IPS-15b (cell line): ENCODE measurements at regions not wholly inside any gene's neighbourhood (a gene's known extent, or its start where the extent isn't known, plus 50 kb on each side); places are given as distances from the start of the nearest gene placed in this dataset.
"Not testable (repeated sequence)": the region's sequence is repeated elsewhere in the genome, so short reads cannot be mapped to it uniquely, and the experiment has no call there.

Experiments used
- H3K27me3 ChIP-seq: one replicate; pipeline ENCODE4 v1.6.1; 2013; ENCODE audit warnings: low read length; ENCODE audit not compliant: control insufficient read depth, insufficient read depth
- H3K36me3 ChIP-seq: one replicate; pipeline ENCODE4 v1.6.1; 2013; ENCODE audit warnings: low read length; ENCODE audit not compliant: control insufficient read depth, insufficient read depth
- H3K4me1 ChIP-seq: one replicate; pipeline ENCODE4 v1.6.1; 2013; ENCODE audit warnings: mild to moderate bottlenecking, low read length; ENCODE audit not compliant: control insufficient read depth, insufficient read depth
- H3K4me3 ChIP-seq: one replicate; pipeline ENCODE4 v1.5.1; 2013; ENCODE audit warnings: low read depth, low read length
- H3K9ac ChIP-seq: one replicate; pipeline ENCODE4 v1.6.1; 2013; ENCODE audit warnings: low read depth, mild to moderate bottlenecking, low read length
- H3K9me3 ChIP-seq: one replicate; pipeline ENCODE4 v1.6.1; 2013; ENCODE audit warnings: mild to moderate bottlenecking, low read length; ENCODE audit not compliant: control insufficient read depth, insufficient read depth

DNA sequence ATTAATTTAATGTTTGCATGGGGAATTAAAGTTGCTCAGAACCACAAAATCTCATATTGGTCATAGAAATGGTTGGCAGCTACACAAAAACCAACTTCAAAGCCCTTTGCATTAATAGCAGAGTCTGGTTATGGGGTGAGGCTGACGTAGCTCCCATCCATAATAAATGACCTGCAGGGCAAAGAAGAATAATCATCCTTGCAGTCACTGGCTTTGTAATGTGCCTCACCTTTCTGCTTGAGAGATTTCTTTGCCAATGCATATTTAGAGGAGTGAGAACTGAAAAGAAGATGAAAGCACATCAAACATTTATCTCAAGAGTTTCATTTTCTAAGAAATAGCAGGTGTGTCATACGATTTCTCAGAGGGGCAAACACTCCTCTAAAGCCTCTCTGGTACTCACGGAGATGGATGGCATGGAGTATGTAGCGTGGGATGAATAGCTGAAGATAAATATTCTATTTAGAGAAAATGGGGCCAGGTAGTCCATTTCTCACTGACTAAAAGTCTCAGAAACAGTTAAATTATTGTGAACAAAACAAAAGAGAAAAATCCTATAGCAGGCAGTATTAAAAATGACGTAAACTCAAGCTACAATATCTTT is 1491.9 kb downstream of the FAM181B start:
- no peak overlapping the region for H3K4me3 ChIP-seq
- H3K36me3 ChIP-seq = no peaks in the 10 kb centered on the region
- H3K9ac ChIP-seq = no peak overlapping the region
- H3K9me3 ChIP-seq = no peaks in the 10 kb centered on the region
- no peaks in the 10 kb centered on the region for H3K27me3 ChIP-seq
- no peaks in the 10 kb centered on the region for H3K4me1 ChIP-seq

DNA sequence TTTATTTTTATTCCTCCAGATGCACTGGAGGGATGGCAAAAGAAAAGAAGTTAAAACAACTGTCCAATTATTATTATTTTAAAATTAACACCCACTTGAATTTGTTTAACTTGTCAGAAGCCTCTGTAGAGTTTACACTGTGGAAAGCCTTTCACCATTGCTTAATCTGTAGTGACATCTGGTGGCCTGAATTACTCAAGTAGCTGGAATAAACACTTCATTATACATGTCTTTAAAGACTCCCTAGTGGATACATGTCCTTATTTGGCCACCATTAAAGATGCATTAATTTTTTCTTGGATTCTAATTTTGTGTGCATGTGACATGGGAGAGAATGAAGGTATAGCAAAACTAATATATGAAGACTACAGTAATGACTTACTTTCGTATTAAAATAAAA is 1496.5 kb downstream of the FAM181B start:
- Histone ChIP-seq H3K9me3 (no peaks in the 10 kb centered on the region), H3K27me3 (no peaks in the 10 kb centered on the region), H3K4me3 (no peak overlapping the region), H3K36me3 (no peaks in the 10 kb centered on the region), H3K9ac (no peak overlapping the region), H3K4me1 (no peaks in the 10 kb centered on the region)

DNA sequence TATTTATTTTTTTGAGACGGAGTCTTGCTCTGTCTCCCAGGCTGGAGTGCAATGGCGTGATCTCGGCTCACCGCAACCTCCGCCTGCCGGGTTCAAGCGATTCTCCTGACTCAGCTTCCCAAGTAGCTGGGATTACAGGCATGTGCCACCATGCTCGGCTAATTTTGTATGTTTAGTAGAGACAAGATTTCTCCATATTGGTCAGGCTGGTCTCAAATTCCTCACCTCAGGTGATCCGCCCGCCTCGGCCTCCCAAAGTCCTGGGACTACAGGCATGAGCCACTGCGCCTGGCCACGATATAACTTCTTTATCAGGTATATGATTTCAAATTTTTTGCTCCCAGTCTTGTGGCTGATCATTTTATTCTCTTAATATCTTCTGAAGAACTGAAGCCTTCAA is 1506.3 kb downstream of the FAM181B start:
- not testable (repeated sequence) for H3K36me3 ChIP-seq, H3K9me3 ChIP-seq, H3K4me1 ChIP-seq, H3K4me3 ChIP-seq, H3K9ac ChIP-seq, H3K27me3 ChIP-seq

DNA sequence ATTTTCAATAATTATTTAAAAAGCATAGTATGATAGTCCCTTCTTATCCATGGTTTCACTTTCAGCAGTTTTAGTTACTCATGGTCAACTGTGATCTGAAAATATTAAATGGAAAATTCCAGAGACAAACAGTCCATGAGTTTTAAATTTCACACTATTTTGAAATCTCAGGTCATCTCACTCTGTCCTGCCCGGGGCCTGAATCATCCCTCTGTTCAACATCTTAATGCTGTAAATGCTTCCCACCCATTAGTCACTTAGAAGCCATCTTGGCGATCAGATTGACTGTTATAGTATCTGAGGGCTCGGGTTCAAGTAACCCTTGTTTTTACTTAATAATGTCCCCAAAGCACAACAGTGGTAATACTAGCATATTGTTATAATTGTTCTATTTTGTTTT is 1509.3 kb downstream of the FAM181B start:
- no peaks in the 10 kb centered on the region for H3K27me3 ChIP-seq
- H3K4me1 ChIP-seq = no peaks in the 10 kb centered on the region
- no peaks in the 10 kb centered on the region for H3K9me3 ChIP-seq
- H3K9ac ChIP-seq = no peak overlapping the region
- no peaks in the 10 kb centered on the region for H3K36me3 ChIP-seq
- no peak overlapping the region for H3K4me3 ChIP-seq

DNA sequence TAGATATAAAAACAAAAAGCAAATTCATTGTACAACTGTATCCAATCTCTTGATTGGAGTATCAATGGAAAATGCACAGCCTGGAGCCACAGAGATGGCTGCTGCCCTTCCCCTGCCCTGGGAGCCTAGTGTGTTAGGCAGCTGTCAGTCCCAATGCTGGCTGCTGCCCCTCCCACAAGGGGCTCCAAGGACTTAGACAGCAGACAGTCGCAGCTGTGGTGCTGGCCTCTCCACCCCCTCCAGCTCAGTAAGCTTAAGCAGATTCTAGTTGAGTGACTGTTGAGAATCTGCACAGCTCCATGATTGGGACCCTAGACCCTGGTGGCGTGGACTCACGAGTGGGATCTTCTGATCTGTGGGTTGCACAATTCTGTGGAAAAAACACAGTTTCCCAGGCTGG is 1511.2 kb downstream of the FAM181B start:
- Histone ChIP-seq H3K4me1 (no peaks in the 10 kb centered on the region), H3K36me3 (no peaks in the 10 kb centered on the region), H3K9me3 (no peaks in the 10 kb centered on the region), H3K9ac (no peak overlapping the region), H3K4me3 (no peak overlapping the region), H3K27me3 (no peaks in the 10 kb centered on the region)

DNA sequence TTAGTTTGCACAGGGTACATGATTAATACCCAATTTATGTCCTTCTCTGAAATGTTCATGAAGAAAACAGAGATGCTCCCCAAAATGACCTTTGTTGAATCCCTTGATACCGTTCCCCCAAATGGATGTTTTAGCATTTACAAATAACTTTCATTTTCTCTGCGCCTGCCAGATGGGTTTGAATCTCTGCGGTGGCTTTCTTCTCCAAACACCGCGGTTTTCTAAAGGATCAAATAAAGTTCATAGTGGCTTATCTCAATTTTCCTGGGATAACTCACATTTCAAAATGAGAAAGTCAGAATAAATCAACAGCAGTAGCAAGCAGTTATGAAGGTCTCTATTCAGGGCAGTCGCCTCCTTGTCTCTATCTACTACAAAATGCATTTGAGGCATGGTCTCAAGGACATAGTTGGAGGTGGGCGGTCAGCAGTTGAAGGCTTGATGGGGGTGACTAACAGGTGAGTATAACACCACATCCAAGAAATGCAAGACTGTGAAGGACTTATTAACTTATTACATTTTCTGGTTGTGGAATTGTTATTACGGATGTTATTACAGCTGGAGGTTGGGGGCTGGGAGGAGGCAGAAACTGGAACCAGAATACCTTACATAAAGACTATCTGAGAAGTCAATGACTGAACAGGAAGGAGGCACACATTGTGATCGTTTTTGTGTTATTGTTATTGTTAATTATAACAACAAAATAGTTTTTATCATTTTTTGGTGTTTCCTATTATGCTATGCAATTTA is 1513.3 kb downstream of the FAM181B start:
- Histone ChIP-seq H3K9ac (no peak overlapping the region), H3K36me3 (no peaks in the 10 kb centered on the region), H3K27me3 (no peaks in the 10 kb centered on the region), H3K4me1 (no peaks in the 10 kb centered on the region), H3K9me3 (no peaks in the 10 kb centered on the region), H3K4me3 (no peak overlapping the region)

DNA sequence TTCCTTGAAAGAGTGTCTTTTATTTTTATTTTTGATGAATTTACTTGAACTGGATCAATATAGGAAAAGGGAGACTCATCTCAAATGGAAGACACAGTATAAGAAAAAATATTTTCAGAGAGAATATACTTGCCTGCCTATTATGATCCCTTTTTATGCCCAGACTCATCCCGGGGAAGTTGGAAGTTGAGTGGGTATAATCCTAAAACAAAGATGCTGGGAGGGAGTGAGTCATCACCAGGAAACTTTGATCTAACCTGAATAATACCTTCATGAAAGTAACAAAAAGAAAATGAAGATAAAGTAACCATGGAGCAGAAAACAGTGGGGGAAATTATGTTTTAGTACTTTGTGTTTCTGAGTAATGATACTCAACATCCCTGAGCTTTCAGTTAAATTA is 1514.0 kb downstream of the FAM181B start:
- Histone ChIP-seq H3K9me3 (no peaks in the 10 kb centered on the region), H3K4me1 (no peaks in the 10 kb centered on the region), H3K36me3 (no peaks in the 10 kb centered on the region), H3K4me3 (no peak overlapping the region), H3K27me3 (no peaks in the 10 kb centered on the region), H3K9ac (no peak overlapping the region)

DNA sequence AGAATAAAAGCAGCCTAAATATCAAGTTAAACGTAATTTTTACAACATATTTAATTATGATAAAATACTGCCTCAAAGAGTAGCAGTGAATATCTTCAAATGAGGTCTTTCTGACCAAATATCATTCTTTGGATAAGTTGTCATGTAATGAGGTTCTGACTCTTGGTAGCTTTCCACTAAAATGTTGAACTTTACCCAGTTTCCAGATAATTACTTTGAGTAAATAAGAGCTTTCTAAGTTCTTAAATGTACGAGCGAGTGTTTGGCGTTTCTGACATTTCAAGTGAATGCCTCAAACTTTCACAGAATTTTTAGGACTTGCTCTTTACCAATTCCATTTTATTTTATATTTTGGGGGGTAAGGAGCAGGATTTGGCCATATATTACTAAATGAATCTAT is 1515.2 kb downstream of the FAM181B start:
- Histone ChIP-seq H3K9ac (no peak overlapping the region), H3K4me1 (no peaks in the 10 kb centered on the region), H3K9me3 (no peaks in the 10 kb centered on the region), H3K36me3 (no peaks in the 10 kb centered on the region), H3K27me3 (no peaks in the 10 kb centered on the region), H3K4me3 (no peak overlapping the region)

DNA sequence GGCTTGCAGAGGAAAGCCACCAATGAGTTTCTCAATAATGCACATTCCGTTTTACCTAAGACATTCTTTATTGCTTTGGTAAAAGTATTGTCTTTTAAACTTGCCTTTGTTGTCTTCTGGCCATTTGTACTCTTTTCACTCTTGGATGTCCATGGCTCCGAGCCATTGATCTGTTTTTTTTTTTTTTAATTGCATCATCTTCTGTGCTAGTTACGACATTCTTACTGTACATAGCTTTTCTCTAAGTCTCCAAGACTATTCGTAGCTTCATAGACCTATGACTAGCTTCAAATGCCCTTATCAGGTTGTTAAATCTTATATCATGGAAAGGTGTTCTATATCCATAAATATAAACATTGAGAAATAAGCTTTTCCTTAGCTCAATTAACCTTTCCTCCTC is 1522.6 kb downstream of the FAM181B start:
- no peak overlapping the region for H3K4me3 ChIP-seq

DNA sequence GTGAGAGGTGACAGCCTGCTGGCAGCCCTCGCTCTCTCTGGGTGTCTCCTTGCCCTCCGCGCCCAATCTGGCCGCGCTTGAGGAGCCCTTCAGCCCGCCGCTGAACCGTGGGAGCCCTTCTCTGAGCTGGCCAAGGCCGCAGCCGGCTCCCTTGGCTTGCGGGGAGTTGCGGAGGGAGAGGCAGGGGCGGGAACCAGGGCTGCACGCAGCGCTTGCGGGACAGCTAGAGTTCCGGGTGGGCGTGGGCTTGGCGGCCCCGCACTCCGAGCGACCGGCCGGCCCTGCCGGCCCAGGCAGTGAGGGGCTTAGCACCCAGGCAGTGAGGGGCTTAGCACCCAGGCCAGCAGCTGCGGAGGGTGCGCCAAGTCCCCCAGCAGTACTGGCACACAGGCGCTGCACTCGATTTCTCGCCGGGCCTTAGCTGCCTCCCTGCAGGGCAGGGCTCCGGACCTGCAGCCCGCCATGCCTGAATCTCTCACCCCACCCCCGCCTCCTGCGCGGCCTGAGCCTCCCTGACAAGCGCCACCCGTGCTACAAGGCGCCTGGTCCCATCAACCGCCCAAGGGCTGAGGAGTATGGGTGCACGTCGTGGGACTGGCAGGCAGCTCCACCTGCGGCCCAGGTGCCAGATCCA is 1526.1 kb downstream of the FAM181B start:
- no peak overlapping the region for H3K9ac ChIP-seq
- H3K4me3 ChIP-seq = no peak overlapping the region
- H3K36me3 ChIP-seq = no peaks in the 10 kb centered on the region
- H3K4me1 ChIP-seq = no peaks in the 10 kb centered on the region
- H3K9me3 ChIP-seq = no peaks in the 10 kb centered on the region
- no peaks in the 10 kb centered on the region for H3K27me3 ChIP-seq

More for the DNA sequence above, 1522.6 kb downstream of the FAM181B start:
- H3K9ac ChIP-seq = no peak overlapping the region
- no peaks in the 10 kb centered on the region for H3K9me3 ChIP-seq
- H3K27me3 ChIP-seq = no peaks in the 10 kb centered on the region
- no peaks in the 10 kb centered on the region for H3K36me3 ChIP-seq
- H3K4me1 ChIP-seq = no peaks in the 10 kb centered on the region

DNA sequence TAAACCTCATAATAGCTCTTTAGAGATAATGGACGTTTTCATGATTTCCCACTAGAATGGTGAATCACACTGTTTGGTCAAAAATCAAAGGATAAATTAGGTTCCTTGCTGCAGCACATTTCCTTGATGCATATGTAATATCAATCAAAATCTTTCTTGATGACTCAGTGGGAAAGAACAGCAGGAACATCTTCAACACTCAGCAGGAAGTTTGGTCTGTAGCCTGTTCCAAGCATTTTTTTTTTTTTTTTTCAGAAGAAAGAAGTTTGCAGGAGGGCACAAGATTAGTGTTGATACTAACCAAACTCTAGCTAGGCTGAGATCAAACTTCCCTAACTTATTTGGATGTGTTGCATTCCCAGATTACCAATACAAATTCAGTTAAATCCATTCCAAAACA is 1529.8 kb downstream of the FAM181B start:
- no peaks in the 10 kb centered on the region for H3K9me3 ChIP-seq
- no peaks in the 10 kb centered on the region for H3K27me3 ChIP-seq
- H3K36me3 ChIP-seq = no peaks in the 10 kb centered on the region
- H3K4me3 ChIP-seq = no peak overlapping the region
- no peak overlapping the region for H3K9ac ChIP-seq
- H3K4me1 ChIP-seq = no peaks in the 10 kb centered on the region

DNA sequence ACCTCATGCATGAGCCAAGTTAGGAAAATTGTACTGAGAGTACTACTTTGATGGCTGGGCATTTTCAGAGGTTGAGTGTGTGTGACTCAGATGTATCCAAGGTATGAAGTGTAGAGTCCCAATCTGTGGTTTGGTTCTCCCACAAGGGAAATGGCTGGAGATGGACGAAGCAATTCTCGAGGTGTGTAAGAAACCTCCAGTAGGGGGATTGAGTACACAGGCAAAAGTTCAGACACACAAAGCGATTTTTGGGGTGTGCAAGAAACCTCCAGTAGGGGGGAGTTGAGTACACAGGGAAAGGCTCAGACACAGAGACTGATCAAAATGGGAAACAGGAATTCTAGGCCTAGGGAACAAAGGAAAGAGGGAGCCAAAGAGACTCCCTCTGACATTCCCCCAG is 1536.3 kb downstream of the FAM181B start:
- Histone ChIP-seq H3K9me3 (no peaks in the 10 kb centered on the region), H3K36me3 (no peaks in the 10 kb centered on the region), H3K4me3 (no peak overlapping the region), H3K27me3 (no peaks in the 10 kb centered on the region), H3K9ac (no peak overlapping the region), H3K4me1 (no peaks in the 10 kb centered on the region)
